H1 (cell line): ENCODE measurements at regions not wholly inside any gene's neighbourhood (a gene's known extent, or its start where the extent isn't known, plus 50 kb on each side); places are given as distances from the start of the nearest gene placed in this dataset.

Experiments
- CBX5 ChIP-seq: fragments of 300-800, 300-1000 bp; sonication (generic); IDR thresholded peaks from 2 replicates; pipeline ENCODE4 v1.7.1; 2016; ENCODE audit warnings: antibody characterized with exemption, low read length, low read depth
- TF ChIP-seq, protein P1 (sequence below): IDR thresholded peaks from 2 replicates; pipeline ENCODE4 v1.6.1; 2011; ENCODE audit warnings: low read length, improper control_type of control experiment

DNA sequence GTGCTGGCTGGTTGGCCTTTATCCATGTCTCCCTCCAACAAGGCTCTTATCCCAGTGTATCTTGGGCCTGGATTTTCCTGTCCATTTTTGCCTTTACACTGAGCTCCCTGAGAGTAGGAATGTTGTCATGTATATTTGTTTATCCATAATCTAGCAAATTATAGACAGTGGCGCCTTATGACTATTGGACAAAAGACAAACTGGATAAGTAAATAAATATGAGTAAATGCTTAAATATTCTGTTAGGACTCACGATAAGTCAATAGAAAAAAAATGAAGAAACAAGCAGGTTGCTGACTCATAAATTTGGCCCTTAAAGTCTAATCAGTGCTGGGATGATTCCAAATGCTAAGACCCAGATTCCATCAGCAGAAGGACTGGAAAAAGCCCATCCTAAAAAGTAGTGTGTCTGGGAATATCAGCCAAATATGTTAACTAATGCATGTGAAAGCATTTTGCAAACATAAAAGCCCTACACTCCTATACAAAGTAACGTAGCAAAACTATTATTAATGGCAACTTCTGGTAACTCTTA is 55.0 kb upstream of the PCSK2 start (continued):
- TF ChIP-seq, protein P1, sequence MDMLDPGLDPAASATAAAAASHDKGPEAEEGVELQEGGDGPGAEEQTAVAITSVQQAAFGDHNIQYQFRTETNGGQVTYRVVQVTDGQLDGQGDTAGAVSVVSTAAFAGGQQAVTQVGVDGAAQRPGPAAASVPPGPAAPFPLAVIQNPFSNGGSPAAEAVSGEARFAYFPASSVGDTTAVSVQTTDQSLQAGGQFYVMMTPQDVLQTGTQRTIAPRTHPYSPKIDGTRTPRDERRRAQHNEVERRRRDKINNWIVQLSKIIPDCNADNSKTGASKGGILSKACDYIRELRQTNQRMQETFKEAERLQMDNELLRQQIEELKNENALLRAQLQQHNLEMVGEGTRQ = no peak
- TF ChIP-seq CBX5 = no peak
- TF ChIP-seq, all 59 proteins: peak for 0
